ENCODE measurements at regions not wholly inside any gene's neighbourhood (a gene's known extent, or its start where the extent isn't known, plus 50 kb on each side); places are given as distances from the start of the nearest gene placed in this dataset.
"Not testable (repeated sequence)": the region's sequence is repeated elsewhere in the genome, so short reads cannot be mapped to it uniquely, and the experiment has no call there.

DNA sequence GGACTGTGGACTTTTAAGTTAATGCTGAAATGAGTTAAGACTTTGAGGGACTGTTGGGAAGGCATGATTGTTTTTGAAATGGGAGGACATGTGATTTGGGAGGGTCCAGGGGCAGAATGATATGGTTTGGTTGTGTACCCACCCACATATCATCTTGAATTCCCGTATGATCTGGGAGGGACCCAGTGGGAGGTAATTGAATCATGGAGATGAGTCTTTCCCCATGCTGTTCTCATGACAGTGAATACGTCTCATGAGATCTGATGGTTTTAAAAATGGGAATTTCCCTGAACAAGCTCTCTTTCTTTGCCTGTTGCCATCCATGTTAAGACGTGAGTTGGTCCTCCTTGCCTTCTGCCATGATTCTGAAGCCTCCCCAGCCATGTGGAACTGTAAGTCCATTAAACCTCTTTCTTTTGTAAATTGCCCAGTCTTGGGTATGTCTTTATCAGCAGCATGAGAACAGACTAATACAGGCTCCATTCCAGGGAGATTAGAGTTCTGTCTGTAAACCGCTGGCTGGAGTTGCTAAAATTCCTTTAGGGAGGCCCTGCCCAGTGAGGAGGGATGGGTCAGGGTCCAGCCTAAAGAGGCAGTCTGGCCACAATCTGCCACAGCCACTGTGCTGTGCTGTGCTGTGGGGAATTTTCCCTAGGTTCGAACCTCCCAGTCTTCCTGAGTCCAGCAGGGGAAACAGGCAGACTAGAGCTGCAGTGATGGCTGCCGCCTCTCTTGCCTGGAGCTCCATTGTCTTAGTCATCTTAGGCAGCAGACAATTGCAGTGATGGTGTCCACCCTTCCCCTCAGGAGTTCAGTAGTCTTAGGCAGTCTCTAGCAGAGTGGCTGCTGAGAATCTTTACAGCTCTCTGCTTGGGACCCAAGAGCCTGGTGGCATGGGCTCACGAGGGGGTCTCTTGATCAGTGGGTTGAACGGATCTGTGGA is 94.1 kb upstream of the PMCH start:
- TF ChIP-seq, protein P1, sequence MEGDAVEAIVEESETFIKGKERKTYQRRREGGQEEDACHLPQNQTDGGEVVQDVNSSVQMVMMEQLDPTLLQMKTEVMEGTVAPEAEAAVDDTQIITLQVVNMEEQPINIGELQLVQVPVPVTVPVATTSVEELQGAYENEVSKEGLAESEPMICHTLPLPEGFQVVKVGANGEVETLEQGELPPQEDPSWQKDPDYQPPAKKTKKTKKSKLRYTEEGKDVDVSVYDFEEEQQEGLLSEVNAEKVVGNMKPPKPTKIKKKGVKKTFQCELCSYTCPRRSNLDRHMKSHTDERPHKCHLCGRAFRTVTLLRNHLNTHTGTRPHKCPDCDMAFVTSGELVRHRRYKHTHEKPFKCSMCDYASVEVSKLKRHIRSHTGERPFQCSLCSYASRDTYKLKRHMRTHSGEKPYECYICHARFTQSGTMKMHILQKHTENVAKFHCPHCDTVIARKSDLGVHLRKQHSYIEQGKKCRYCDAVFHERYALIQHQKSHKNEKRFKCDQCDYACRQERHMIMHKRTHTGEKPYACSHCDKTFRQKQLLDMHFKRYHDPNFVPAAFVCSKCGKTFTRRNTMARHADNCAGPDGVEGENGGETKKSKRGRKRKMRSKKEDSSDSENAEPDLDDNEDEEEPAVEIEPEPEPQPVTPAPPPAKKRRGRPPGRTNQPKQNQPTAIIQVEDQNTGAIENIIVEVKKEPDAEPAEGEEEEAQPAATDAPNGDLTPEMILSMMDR (IDR thresholded peaks at IDR 0.05 in 8 of 11, conservative IDR thresholded peaks at IDR 0.05 in 3 of 11), result not testable (repeated sequence)
- not testable (repeated sequence) for TF ChIP-seq POLR2AphosphoS5, POLR2A (IDR thresholded peaks at IDR 0.05)

Measured in spleen (tissue), 7 donors.